NCI-H2107 treated with DMSO at 0.1 percent for 48 hours (cell line): ENCODE measurements at regions not wholly inside any gene's neighbourhood (a gene's known extent, or its start where the extent isn't known, plus 50 kb on each side); places are given as distances from the start of the nearest gene placed in this dataset.
"Not testable (repeated sequence)": the region's sequence is repeated elsewhere in the genome, so short reads cannot be mapped to it uniquely, and the experiment has no call there.

ENCODE experiments used
- DNase-seq: peaks from one replicate; lab custom pipeline; 2025; ENCODE audit not compliant: unreplicated experiment; lab: John Stamatoyannopoulos, UW

- DNase-seq = no peak
Measured at GRCh38 chr5:32842813-32843530, 131.9 kb downstream of the NPR3 start.

GRCh38 chr5:32843531-32843895, 132.4 kb downstream of the NPR3 start:
- no peak for DNase-seq

GRCh38 chr5:32845171-32845570, 134.1 kb downstream of the NPR3 start:
- no peak for DNase-seq

GRCh38 chr5:32848120-32848519, 137.0 kb downstream of the NPR3 start:
- DNase-seq = no peak

- no peak for DNase-seq
Measured at GRCh38 chr5:32848681-32849080, 137.6 kb downstream of the NPR3 start.

- no peak for DNase-seq
Measured at GRCh38 chr5:32850817-32851496, 139.8 kb downstream of the NPR3 start.

- no peak for DNase-seq
Measured at GRCh38 chr5:32851559-32852173, 140.5 kb downstream of the NPR3 start.

GRCh38 chr5:32852535-32852934, 141.4 kb downstream of the NPR3 start:
- no peak for DNase-seq

GRCh38 chr5:32852976-32853375, 141.9 kb downstream of the NPR3 start:
- no peak for DNase-seq

- DNase-seq = no peak
Measured at GRCh38 chr5:32854473-32854872, 143.4 kb downstream of the NPR3 start.

GRCh38 chr5:32859211-32859641, 148.1 kb downstream of the NPR3 start:
- no peak for DNase-seq

GRCh38 chr5:32865475-32865874, 154.4 kb downstream of the NPR3 start:
- DNase-seq = no peak

- no peak for DNase-seq
Measured at GRCh38 chr5:32866138-32866537, 155.0 kb downstream of the NPR3 start.

- no peak for DNase-seq
Measured at GRCh38 chr5:32869216-32869615, 158.1 kb downstream of the NPR3 start.

- no peak for DNase-seq
Measured at GRCh38 chr5:32876791-32877190, 165.7 kb downstream of the NPR3 start.

- not testable (repeated sequence) for DNase-seq
Measured at GRCh38 chr5:32879364-32879763, 168.2 kb downstream of the NPR3 start.

GRCh38 chr5:32880796-32881195, 169.7 kb downstream of the NPR3 start:
- no peak for DNase-seq

- no peak for DNase-seq
Measured at GRCh38 chr5:32887390-32887789, 176.3 kb downstream of the NPR3 start.

GRCh38 chr5:32889078-32889477, 178.0 kb downstream of the NPR3 start:
- DNase-seq = no peak

- DNase-seq = no peak
Measured at GRCh38 chr5:32903613-32904012, 192.5 kb downstream of the NPR3 start.

GRCh38 chr5:32908641-32909040, 197.5 kb downstream of the NPR3 start:
- no peak for DNase-seq

- DNase-seq = no peak
Measured at GRCh38 chr5:32909207-32909606, 198.1 kb downstream of the NPR3 start.
